ENCODE measurements at regions not wholly inside any gene's neighbourhood (a gene's known extent, or its start where the extent isn't known, plus 50 kb on each side); places are given as distances from the start of the nearest gene placed in this dataset.

DNA sequence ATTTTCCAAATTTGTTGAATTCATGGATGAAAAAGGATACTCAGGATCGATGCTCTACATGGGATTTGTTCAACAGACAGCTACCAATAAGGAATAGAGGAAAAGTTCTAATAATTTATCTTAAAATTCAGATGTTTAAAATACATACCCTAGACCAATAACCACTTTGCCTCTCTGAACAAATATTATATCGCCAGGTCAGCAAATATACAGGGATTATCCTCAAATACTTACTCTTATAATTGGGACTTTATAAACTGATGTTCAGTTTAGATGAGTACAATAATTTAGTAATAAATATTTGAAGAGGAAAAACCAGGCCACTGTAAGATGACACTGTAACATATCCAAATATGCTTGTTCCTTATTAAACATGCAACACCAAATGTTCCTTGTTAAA, 268.7 kb downstream of the DOK5 start:
- no peak for DNase-seq (ENCODE audit: low read depth)
- H3K4me3 ChIP-seq (ENCODE audit: low read depth, low read length) = no peak overlapping the region
- TF ChIP-seq POLR2A (IDR thresholded peaks at IDR 0.05; ENCODE audit: extremely low read depth, insufficient read length) = no peak
- no peak for TF ChIP-seq MYC (IDR thresholded peaks at IDR 0.05; ENCODE audit: low read depth, low read length)
- TF ChIP-seq, protein P1, sequence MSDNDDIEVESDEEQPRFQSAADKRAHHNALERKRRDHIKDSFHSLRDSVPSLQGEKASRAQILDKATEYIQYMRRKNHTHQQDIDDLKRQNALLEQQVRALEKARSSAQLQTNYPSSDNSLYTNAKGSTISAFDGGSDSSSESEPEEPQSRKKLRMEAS (IDR thresholded peaks at IDR 0.05; ENCODE audit: low read depth, low read length) = no peak
- TF ChIP-seq, protein P2, sequence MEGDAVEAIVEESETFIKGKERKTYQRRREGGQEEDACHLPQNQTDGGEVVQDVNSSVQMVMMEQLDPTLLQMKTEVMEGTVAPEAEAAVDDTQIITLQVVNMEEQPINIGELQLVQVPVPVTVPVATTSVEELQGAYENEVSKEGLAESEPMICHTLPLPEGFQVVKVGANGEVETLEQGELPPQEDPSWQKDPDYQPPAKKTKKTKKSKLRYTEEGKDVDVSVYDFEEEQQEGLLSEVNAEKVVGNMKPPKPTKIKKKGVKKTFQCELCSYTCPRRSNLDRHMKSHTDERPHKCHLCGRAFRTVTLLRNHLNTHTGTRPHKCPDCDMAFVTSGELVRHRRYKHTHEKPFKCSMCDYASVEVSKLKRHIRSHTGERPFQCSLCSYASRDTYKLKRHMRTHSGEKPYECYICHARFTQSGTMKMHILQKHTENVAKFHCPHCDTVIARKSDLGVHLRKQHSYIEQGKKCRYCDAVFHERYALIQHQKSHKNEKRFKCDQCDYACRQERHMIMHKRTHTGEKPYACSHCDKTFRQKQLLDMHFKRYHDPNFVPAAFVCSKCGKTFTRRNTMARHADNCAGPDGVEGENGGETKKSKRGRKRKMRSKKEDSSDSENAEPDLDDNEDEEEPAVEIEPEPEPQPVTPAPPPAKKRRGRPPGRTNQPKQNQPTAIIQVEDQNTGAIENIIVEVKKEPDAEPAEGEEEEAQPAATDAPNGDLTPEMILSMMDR (IDR thresholded peaks at IDR 0.05; ENCODE audit: low read depth, low read length) = no peak

DNA sequence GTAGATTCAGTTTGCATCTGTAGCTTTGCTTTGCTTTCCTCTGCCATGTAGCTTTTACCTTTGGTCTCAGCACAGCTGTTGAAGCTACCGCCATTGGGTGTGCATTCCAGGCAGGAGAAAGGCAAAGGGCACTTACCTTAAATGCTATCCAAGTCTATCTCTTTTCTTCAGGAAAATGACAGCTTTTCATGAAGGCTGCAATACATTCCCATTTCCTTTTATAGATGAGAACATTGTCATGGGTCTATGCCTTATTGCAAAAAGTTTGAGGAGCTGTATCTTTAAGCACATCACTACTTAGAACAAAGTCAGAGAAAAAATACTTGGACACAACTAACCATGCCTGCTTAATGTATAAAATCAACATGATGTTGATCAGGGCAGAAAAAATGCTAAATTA, 266.8 kb downstream of the DOK5 start:
- no peak for TF ChIP-seq MYC (IDR thresholded peaks at IDR 0.05; ENCODE audit: low read depth, low read length)
- TF ChIP-seq POLR2A (IDR thresholded peaks at IDR 0.05; ENCODE audit: extremely low read depth, insufficient read length) = no peak
- TF ChIP-seq, protein P2 (IDR thresholded peaks at IDR 0.05; ENCODE audit: low read depth, low read length) = no peak
- TF ChIP-seq, protein P1 (IDR thresholded peaks at IDR 0.05; ENCODE audit: low read depth, low read length) = no peak
- no peak overlapping the region for H3K4me3 ChIP-seq (ENCODE audit: low read depth, low read length)
- DNase-seq (ENCODE audit: low read depth) = no peak

DNA sequence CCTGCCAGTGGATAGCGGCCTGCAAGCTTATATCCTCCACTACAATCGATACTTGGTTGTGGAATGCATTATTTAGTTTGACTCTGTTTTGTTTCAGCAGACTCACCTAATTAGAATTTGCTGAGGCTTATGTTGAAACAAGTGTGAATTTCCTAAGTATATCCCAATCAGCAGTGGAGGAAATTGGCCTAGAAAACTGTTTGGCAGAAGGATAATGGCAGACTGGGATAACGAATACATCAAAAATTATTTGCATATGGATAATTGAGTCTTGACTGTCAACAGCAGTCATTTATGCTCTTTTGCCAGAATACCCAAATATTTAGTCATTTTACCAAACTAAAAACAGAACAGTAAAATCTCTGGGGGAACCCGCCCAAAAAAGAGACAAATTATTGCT, 261.0 kb downstream of the DOK5 start:
- DNase-seq (ENCODE audit: low read depth) = no peak
- H3K4me3 ChIP-seq (ENCODE audit: low read depth, low read length) = no peak overlapping the region
- TF ChIP-seq, protein P1 (IDR thresholded peaks at IDR 0.05; ENCODE audit: low read depth, low read length) = no peak
- TF ChIP-seq MYC (IDR thresholded peaks at IDR 0.05; ENCODE audit: low read depth, low read length) (no peak), POLR2A (IDR thresholded peaks at IDR 0.05; ENCODE audit: extremely low read depth, insufficient read length) (no peak)
- TF ChIP-seq, protein P2 (IDR thresholded peaks at IDR 0.05; ENCODE audit: low read depth, low read length) = no peak

DNA sequence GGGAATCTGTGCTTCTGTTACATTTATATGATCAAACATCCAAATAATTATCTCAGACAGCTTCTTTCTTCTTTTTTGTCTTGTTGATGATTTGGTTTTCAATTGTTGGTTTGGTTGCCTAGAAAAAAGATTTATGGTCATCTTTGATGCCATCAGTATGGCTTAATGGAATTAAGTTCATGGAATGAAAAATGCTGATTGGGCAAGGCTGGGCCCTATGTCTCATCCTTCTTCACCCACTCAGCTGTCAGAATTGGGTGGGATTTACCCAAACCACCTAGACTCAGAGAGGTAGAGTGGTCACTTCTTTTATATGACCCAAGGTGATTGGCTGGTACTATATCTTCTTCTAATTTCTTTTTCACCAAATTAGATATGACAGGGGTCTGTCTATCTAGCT, 258.3 kb downstream of the DOK5 start:
- no peak for DNase-seq (ENCODE audit: low read depth)
- H3K4me3 ChIP-seq (ENCODE audit: low read depth, low read length) = no peak overlapping the region
- TF ChIP-seq, protein P2 (IDR thresholded peaks at IDR 0.05; ENCODE audit: low read depth, low read length) = no peak
- TF ChIP-seq, protein P1 (IDR thresholded peaks at IDR 0.05; ENCODE audit: low read depth, low read length) = no peak
- no peak for TF ChIP-seq POLR2A (IDR thresholded peaks at IDR 0.05; ENCODE audit: extremely low read depth, insufficient read length)
- no peak for TF ChIP-seq MYC (IDR thresholded peaks at IDR 0.05; ENCODE audit: low read depth, low read length)

DNA sequence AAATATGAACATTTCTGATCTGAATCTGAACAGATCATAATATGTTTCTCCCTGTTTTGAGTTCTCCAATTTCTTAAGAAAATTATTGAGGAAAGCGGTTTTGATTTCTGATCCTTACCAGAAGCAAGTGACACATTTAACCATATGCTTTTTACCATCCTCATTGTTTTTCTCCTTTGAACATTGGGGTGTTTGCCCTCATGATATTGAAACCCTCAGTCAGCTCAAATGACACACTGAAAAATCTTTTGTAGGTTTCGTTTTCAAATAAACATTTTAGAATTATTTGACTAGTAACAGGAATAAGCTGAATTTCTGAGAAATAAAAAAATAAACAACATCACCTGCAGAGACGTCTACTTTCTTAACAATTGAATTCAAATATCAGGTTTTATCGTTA, 252.1 kb downstream of the DOK5 start:
- TF ChIP-seq POLR2A (IDR thresholded peaks at IDR 0.05; ENCODE audit: extremely low read depth, insufficient read length) = no peak
- TF ChIP-seq MYC (IDR thresholded peaks at IDR 0.05; ENCODE audit: low read depth, low read length) = no peak
- TF ChIP-seq, protein P1 (IDR thresholded peaks at IDR 0.05; ENCODE audit: low read depth, low read length) = no peak
- TF ChIP-seq, protein P2 (IDR thresholded peaks at IDR 0.05; ENCODE audit: low read depth, low read length) = no peak
- DNase-seq (ENCODE audit: low read depth) = no peak
- no peak overlapping the region for H3K4me3 ChIP-seq (ENCODE audit: low read depth, low read length)
